NT2/D1 (cell line): ENCODE measurements at regions not wholly inside any gene's neighbourhood (a gene's known extent, or its start where the extent isn't known, plus 50 kb on each side); places are given as distances from the start of the nearest gene placed in this dataset.

Experiments
- SUZ12 ChIP-seq: IDR thresholded peaks from 2 replicates; pipeline ENCODE4 v1.6.1; 2011; ENCODE audit not compliant: insufficient read length, insufficient read depth; ENCODE audit errors: extremely low read depth
- YY1 ChIP-seq: IDR thresholded peaks from 2 replicates; pipeline ENCODE4 v1.6.1; 2011; ENCODE audit not compliant: insufficient read length, insufficient read depth
- ZNF274 ChIP-seq: IDR thresholded peaks from 2 replicates; pipeline ENCODE4 v1.6.1; 2011; ENCODE audit warnings: mild to moderate bottlenecking, low read depth, low read length

DNA sequence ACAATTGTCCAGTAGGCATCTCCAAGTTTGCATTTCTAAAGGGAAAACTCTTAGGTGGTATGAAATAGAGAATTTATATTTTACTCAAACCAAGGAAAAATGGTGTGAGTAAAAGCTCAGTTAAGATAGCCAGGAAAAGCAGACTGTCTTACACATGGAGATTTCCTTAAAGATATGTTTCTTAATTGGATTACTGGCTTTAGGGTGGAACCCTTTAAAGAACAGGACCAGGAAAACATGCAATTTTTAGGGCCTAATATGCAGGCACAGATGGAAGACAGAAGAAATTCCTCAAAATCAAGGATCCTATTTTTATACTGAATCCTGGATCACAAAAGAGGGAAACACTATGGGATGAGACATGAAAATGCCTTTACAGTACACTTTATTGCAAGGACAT is 100.3 kb upstream of the PCDH17 start:
- TF ChIP-seq SUZ12, result no peak
- TF ChIP-seq ZNF274, result no peak
- TF ChIP-seq YY1, result no peak
